ENCODE measurements at regions not wholly inside any gene's neighbourhood (a gene's known extent, or its start where the extent isn't known, plus 50 kb on each side); places are given as distances from the start of the nearest gene placed in this dataset.

DNA sequence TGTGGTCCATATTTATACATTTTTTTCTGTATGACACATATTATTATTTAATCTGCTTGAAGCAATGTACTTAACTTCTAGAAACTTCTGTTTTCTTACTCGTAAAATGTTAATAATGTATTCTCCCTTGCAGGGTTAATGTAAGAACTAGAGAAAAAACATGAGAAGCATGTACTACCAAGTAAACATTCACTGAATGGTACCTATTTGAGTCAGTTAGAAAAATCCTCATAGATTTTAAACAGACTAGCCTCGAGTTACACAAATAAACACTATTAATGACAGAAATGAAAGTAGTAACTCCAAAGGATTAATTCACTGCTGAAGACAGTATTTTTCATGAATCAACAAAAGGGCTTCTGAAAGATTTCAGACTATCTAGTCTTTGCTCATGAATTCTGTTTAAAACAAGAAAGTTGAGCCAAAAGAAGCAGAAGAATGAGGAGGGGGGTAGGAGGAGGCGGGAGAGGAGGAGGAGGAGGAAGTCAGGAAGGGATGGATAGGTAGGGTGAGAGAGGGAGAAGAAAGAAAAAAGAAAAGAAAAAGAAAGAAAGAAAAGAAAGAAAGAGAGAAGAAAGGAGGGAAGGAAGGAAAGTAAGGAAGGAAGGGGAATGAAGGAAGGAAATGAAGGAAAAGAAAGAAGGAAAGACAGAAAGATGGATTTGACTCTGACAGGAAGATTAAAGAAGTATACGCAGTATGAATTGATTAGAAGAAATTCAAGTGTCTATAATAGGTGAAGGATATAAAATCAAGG lies 68.2 kb upstream of the CCDC91 start:
- POLR2A ChIA-PET, result no interaction called here
- H3K4me2 ChIP-seq (ENCODE audit: low read length), result no peak overlapping the region

More for the DNA sequence above, 68.2 kb upstream of the CCDC91 start:
- BruUV-seq (replicated peaks), result no TSS peak
- RAD21 ChIA-PET (ENCODE audit: low non-redundant PET in 1 of 2, low total read pairs in 2 of 2, uncharacterized antibody in 2 of 2, unreplicated experiment in 2 of 2), result no interaction called here
- no peaks in the 10 kb centered on the region for H3K27me3 ChIP-seq (ENCODE audit: insufficient read depth, low read length)
- TF ChIP-seq, protein P1, sequence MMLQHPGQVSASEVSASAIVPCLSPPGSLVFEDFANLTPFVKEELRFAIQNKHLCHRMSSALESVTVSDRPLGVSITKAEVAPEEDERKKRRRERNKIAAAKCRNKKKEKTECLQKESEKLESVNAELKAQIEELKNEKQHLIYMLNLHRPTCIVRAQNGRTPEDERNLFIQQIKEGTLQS (IDR thresholded peaks at IDR 0.05), result no peak
- TF ChIP-seq JUND (IDR thresholded peaks at IDR 0.05) (no peak), CEBPB (IDR thresholded peaks at IDR 0.05; ENCODE audit: low read depth) (no peak), ELF1 (IDR thresholded peaks at IDR 0.05; ENCODE audit: borderline replicate concordance, low read depth) (no peak), SP1 (IDR thresholded peaks at IDR 0.05; ENCODE audit: low read depth) (no peak), ZNF274 (IDR thresholded peaks at IDR 0.05; ENCODE audit: low read depth, low read length) (no peak), SIN3A (IDR thresholded peaks at IDR 0.05; ENCODE audit: low read depth) (no peak), EGR1 (IDR thresholded peaks at IDR 0.05; ENCODE audit: low read depth) (no peak), YY1 (IDR thresholded peaks at IDR 0.05; ENCODE audit: extremely low read depth, insufficient replicate concordance, low read depth, low read length) (no peak), POLR2AphosphoS5 (IDR thresholded peaks at IDR 0.05; ENCODE audit: low read depth, low read length) (no peak), EZH2 (IDR thresholded peaks at IDR 0.05) (no peak)
- TF ChIP-seq, protein P2, sequence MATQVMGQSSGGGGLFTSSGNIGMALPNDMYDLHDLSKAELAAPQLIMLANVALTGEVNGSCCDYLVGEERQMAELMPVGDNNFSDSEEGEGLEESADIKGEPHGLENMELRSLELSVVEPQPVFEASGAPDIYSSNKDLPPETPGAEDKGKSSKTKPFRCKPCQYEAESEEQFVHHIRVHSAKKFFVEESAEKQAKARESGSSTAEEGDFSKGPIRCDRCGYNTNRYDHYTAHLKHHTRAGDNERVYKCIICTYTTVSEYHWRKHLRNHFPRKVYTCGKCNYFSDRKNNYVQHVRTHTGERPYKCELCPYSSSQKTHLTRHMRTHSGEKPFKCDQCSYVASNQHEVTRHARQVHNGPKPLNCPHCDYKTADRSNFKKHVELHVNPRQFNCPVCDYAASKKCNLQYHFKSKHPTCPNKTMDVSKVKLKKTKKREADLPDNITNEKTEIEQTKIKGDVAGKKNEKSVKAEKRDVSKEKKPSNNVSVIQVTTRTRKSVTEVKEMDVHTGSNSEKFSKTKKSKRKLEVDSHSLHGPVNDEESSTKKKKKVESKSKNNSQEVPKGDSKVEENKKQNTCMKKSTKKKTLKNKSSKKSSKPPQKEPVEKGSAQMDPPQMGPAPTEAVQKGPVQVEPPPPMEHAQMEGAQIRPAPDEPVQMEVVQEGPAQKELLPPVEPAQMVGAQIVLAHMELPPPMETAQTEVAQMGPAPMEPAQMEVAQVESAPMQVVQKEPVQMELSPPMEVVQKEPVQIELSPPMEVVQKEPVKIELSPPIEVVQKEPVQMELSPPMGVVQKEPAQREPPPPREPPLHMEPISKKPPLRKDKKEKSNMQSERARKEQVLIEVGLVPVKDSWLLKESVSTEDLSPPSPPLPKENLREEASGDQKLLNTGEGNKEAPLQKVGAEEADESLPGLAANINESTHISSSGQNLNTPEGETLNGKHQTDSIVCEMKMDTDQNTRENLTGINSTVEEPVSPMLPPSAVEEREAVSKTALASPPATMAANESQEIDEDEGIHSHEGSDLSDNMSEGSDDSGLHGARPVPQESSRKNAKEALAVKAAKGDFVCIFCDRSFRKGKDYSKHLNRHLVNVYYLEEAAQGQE (IDR thresholded peaks at IDR 0.05; ENCODE audit: low read depth), result no peak
- TF ChIP-seq, protein P3, sequence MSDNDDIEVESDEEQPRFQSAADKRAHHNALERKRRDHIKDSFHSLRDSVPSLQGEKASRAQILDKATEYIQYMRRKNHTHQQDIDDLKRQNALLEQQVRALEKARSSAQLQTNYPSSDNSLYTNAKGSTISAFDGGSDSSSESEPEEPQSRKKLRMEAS (IDR thresholded peaks at IDR 0.05), result no peak
- TF ChIP-seq, protein P4, sequence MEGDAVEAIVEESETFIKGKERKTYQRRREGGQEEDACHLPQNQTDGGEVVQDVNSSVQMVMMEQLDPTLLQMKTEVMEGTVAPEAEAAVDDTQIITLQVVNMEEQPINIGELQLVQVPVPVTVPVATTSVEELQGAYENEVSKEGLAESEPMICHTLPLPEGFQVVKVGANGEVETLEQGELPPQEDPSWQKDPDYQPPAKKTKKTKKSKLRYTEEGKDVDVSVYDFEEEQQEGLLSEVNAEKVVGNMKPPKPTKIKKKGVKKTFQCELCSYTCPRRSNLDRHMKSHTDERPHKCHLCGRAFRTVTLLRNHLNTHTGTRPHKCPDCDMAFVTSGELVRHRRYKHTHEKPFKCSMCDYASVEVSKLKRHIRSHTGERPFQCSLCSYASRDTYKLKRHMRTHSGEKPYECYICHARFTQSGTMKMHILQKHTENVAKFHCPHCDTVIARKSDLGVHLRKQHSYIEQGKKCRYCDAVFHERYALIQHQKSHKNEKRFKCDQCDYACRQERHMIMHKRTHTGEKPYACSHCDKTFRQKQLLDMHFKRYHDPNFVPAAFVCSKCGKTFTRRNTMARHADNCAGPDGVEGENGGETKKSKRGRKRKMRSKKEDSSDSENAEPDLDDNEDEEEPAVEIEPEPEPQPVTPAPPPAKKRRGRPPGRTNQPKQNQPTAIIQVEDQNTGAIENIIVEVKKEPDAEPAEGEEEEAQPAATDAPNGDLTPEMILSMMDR (IDR thresholded peaks at IDR 0.05 in 2 of 3, conservative IDR thresholded peaks at IDR 0.05 in 1 of 3; ENCODE audit: borderline replicate concordance in 1 of 3, insufficient read depth in 1 of 3, low read depth in 2 of 3, low read length in 2 of 3), result no peak
- no peak for DNase-seq (ENCODE audit: low read depth, low spot score)
- no peaks in the 10 kb centered on the region for H3K9me3 ChIP-seq (ENCODE audit: control insufficient read depth in 1 of 2, insufficient read depth in 1 of 2, low read depth in 1 of 2, low read length in 2 of 2)
- H3K4me3 ChIP-seq (replicated peaks in 1 of 2; ENCODE audit: low read depth in 1 of 2, low read length in 2 of 2), result no peak overlapping the region
- ATAC-seq, result no peak
- no peaks in the 10 kb centered on the region for H4K20me1 ChIP-seq (ENCODE audit: insufficient read depth)
- H3K4me1 ChIP-seq (ENCODE audit: control insufficient read depth in 1 of 2, insufficient read depth in 2 of 2, low read length in 2 of 2), result no peaks in the 10 kb centered on the region
- intact Hi-C loops (cut with micrococcal nuclease), result no loop called here
- CTCF ChIA-PET, result no interaction called here
- H3K9ac ChIP-seq (ENCODE audit: low read length), result no peak overlapping the region
- H3K79me2 ChIP-seq (ENCODE audit: insufficient read depth, low read length), result no peaks in the 10 kb centered on the region
- H3K27ac ChIP-seq (ENCODE audit: low read depth, low read length), result no peak overlapping the region
- no peaks in the 10 kb centered on the region for H3K9me2 ChIP-seq (ENCODE audit: insufficient read depth)
- H2AFZ ChIP-seq (ENCODE audit: low read depth, low read length, poor library complexity, severe bottlenecking), result no peak overlapping the region
- no peaks in the 10 kb centered on the region for H3K36me3 ChIP-seq (ENCODE audit: control insufficient read depth in 1 of 2, insufficient read depth in 2 of 2, low read length in 2 of 2)

All from HCT116 (cell line).